Breast epithelium (tissue), 4 donors: ENCODE measurements at regions not wholly inside any gene's neighbourhood (a gene's known extent, or its start where the extent isn't known, plus 50 kb on each side); places are given as distances from the start of the nearest gene placed in this dataset.

Experiments
- DNase-seq, 2 donors: peaks; one replicate each; pipeline ENCODE4 v3.0.0-alpha.2; 2019; ENCODE audit warnings: low spot score in 2 of 2
- H3K27ac ChIP-seq, 2 donors: fragments of 200-600 bp; sonication (generic) in 1 of 2; one replicate each; pipeline ENCODE4 v1.5.1; 2016 to 2019; ENCODE audit warnings: mild to moderate bottlenecking in 1 of 2
- H3K27me3 ChIP-seq, 2 donors: fragments of 200-600 bp; sonication (generic) in 1 of 2; one replicate each; pipeline versions ENCODE4 v1.5.1 to v1.6.0; 2017 to 2019; ENCODE audit warnings: control low read depth in 1 of 2, mild to moderate bottlenecking in 1 of 2
- H3K36me3 ChIP-seq: fragments of 200-600 bp; one replicate; pipeline ENCODE4 v1.5.1; 2019
- H3K4me1 ChIP-seq, 2 donors: fragments of 200-600 bp; sonication (generic); one replicate each; pipeline ENCODE4 v1.5.1; 2016 to 2019; ENCODE audit warnings: control low read depth in 1 of 2
- H3K4me3 ChIP-seq, 3 donors: fragments of 200-600 bp; sonication (generic); 1 replicate in 2 of 3; 2 replicates in 1 of 3; pipeline ENCODE4 v1.5.1; 2016 to 2019; ENCODE audit warnings: mild to moderate bottlenecking in 3 of 3, moderate library complexity in 2 of 3
- H3K9me3 ChIP-seq, 2 donors: fragments of 200-600 bp; sonication (generic) in 1 of 2; one replicate each; pipeline ENCODE4 v1.5.1; 2016 to 2019; ENCODE audit warnings: control low read depth in 1 of 2
- POLR2A ChIP-seq: fragments of 450-650 bp; IDR thresholded peaks from one replicate; pipeline ENCODE4 v1.6.1; 2016; ENCODE audit warnings: antibody characterized with exemption, mild to moderate bottlenecking, moderate library complexity
- POLR2AphosphoS5 ChIP-seq, 3 donors: sonication (generic); formaldehyde crosslinking; IDR thresholded peaks; one replicate each; pipeline ENCODE4 v1.6.1; 2017; ENCODE audit warnings: antibody characterized with exemption in 3 of 3
- intact Hi-C: fragments of 100-400 bp; cut with DNase I; formaldehyde crosslinking; loops from one replicate; pipeline ENCODE4 v1.15.1; 2023; ENCODE audit warnings: low total_unique reads
- TF ChIP-seq, protein P1 (sequence below), 3 donors: fragments of 450-650 bp; IDR thresholded peaks; one replicate each; pipeline ENCODE4 v1.5.1; 2016 to 2017; ENCODE audit warnings: antibody characterized with exemption in 3 of 3, mild to moderate bottlenecking in 3 of 3, moderate library complexity in 3 of 3

DNA sequence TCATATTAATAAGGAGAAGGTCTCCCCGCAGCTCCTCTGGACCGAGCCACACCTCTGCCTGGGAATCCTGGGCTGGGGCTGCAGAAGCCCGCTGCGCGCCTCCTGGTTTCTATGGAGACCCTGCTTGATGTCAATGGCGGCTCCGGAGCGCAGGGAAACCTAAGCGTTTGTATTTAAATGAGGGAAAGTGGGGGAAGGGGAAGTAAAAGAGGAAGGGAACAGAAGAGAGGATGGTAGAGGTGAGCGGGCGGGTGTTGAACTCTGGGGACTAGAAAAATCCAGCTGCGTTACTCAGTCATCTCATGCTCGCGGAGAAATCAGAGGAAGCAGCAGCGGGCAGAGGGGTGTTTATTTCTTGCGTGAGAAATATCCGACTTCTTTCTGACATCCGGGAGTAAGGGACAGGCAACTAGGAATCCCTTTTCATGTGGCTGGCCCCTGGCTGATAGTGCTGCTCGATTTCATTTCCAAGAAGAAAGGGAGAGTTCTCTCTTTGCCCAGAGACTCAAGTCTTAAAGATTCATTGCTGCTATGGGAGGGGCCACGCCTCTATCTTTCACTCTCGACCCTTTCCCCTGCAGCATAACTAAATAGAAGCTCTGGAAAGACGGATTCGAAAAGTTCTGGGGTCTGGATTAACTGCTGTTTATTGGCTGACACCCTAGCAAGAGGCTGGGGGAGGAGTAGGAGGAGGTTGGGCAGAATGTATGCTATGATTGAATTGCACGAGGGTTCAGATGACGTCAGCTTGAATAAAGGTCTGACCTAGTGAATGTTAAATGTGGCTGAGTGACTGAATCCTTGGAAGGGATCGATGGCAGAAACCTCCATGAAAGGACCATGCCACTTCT, 110.5 kb upstream of the GAP43 start:
- Histone ChIP-seq H3K4me3 (peak overlapping the region; percentile 37 to 63 (median 46)), H3K4me1 (no peaks in the 10 kb centered on the region), H3K36me3 (no peaks in the 10 kb centered on the region), H3K27me3 (no peaks in the 10 kb centered on the region), H3K27ac (peak overlapping the region in 1 of 2 donors; percentile 15), H3K9me3 (no peaks in the 10 kb centered on the region)
- intact Hi-C loops = no loop called here
- TF ChIP-seq POLR2A (no peak), POLR2AphosphoS5 (IDR thresholded peaks at IDR 0.05) (no peak)
- TF ChIP-seq, protein P1, sequence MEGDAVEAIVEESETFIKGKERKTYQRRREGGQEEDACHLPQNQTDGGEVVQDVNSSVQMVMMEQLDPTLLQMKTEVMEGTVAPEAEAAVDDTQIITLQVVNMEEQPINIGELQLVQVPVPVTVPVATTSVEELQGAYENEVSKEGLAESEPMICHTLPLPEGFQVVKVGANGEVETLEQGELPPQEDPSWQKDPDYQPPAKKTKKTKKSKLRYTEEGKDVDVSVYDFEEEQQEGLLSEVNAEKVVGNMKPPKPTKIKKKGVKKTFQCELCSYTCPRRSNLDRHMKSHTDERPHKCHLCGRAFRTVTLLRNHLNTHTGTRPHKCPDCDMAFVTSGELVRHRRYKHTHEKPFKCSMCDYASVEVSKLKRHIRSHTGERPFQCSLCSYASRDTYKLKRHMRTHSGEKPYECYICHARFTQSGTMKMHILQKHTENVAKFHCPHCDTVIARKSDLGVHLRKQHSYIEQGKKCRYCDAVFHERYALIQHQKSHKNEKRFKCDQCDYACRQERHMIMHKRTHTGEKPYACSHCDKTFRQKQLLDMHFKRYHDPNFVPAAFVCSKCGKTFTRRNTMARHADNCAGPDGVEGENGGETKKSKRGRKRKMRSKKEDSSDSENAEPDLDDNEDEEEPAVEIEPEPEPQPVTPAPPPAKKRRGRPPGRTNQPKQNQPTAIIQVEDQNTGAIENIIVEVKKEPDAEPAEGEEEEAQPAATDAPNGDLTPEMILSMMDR (IDR thresholded peaks at IDR 0.05) = no peak
- DNase-seq = no peak

DNA sequence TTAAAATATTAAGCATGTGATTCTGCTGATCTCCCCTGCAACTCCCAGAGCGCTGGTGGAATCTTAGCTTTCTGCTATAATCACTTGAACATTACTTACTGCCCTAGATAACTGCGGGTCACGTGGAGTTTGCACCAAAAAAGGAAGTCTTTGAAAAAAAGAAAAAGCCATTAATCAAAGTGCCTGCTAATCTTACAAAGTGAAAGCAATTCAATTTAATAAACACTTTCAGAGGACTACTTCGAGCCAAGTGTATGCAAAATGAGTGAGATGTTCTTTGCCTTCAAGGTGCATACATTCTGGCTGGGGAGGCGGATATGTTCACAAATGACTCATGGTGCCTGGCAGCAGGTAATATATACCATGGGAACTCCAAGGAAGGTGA, 109.9 kb upstream of the GAP43 start:
- H3K27me3 ChIP-seq = no peaks in the 10 kb centered on the region
- DNase-seq = no peak
- H3K27ac ChIP-seq = no peak overlapping the region
- H3K9me3 ChIP-seq = no peaks in the 10 kb centered on the region
- no peaks in the 10 kb centered on the region for H3K36me3 ChIP-seq
- intact Hi-C loops = no loop called here
- TF ChIP-seq, protein P1 (IDR thresholded peaks at IDR 0.05) = no peak
- TF ChIP-seq POLR2AphosphoS5 (IDR thresholded peaks at IDR 0.05) (no peak), POLR2A (no peak)
- no peaks in the 10 kb centered on the region for H3K4me1 ChIP-seq
- peak overlapping the region; percentile 37 to 63 (median 46) for H3K4me3 ChIP-seq

GRCh38 chr3:115517457-115518050, 105.8 kb upstream of the GAP43 start:
- TF ChIP-seq, protein P1 (IDR thresholded peaks at IDR 0.05) = no peak
- TF ChIP-seq POLR2AphosphoS5 (IDR thresholded peaks at IDR 0.05) (no peak), POLR2A (no peak)

GRCh38 chr3:115518100-115518852, 105.0 kb upstream of the GAP43 start:
- no peak for DNase-seq
- no peaks in the 10 kb centered on the region for H3K9me3 ChIP-seq
- TF ChIP-seq, protein P1 (IDR thresholded peaks at IDR 0.05) = no peak
- TF ChIP-seq POLR2AphosphoS5 (IDR thresholded peaks at IDR 0.05) (no peak), POLR2A (no peak)
- peak overlapping the region in 1 of 2 donors; percentile 64 for H3K27ac ChIP-seq
- no peak overlapping the region for H3K4me3 ChIP-seq
- no peaks in the 10 kb centered on the region for H3K27me3 ChIP-seq
- H3K36me3 ChIP-seq = no peaks in the 10 kb centered on the region
- intact Hi-C loops = no loop called here
- H3K4me1 ChIP-seq = no peaks in the 10 kb centered on the region

More at GRCh38 chr3:115517457-115518050, 105.8 kb upstream of the GAP43 start:
- H3K4me1 ChIP-seq = no peaks in the 10 kb centered on the region
- H3K36me3 ChIP-seq = no peaks in the 10 kb centered on the region
- no peak overlapping the region for H3K27ac ChIP-seq
- no peaks in the 10 kb centered on the region for H3K9me3 ChIP-seq
- no peak for DNase-seq
- H3K4me3 ChIP-seq = no peak overlapping the region
- H3K27me3 ChIP-seq = no peaks in the 10 kb centered on the region
- intact Hi-C loops = no loop called here
